ENCODE measurements at regions not wholly inside any gene's neighbourhood (a gene's known extent, or its start where the extent isn't known, plus 50 kb on each side); places are given as distances from the start of the nearest gene placed in this dataset.
A peak's percentile ranks its signal among the peaks of the same experiment; 100 is the strongest.

DNA sequence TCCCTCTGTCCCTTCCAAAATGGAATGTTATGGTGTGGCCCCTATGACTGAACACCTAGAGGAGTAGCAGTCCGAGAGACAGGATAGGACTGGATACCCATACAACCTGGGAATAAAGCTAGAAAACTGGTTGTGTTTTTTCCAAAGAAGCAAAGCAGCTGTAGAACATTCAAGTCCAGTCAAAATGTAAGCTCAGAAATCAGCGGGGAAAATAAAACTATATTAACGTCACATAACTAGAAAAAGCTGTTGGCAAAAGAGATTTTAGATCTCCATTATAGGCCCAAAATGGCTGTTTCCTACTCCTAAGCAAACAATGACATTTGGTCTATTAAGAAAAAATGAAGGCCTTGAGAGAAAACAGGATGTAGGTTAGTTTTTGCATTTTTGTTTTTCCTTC, 177.7 kb downstream of the PTN start:
- no peak overlapping the region for H2BK15ac ChIP-seq (ENCODE audit: low read length)
- H3K4me3 ChIP-seq (ENCODE audit: low read length in 2 of 2): no peak overlapping the region
- H3K14ac ChIP-seq (ENCODE audit: low read length): no peak overlapping the region
- no peak overlapping the region for H3K4me2 ChIP-seq (ENCODE audit: insufficient read depth, low read length, poor library complexity, severe bottlenecking)
- H3K36me3 ChIP-seq (replicated peaks in 1 of 2; ENCODE audit: control insufficient read depth in 2 of 2, insufficient read depth in 2 of 2, low read length in 2 of 2): no peaks in the 10 kb centered on the region
- no peaks in the 10 kb centered on the region for H3K4me1 ChIP-seq (ENCODE audit: control insufficient read depth in 2 of 2, insufficient read depth in 1 of 2, low read depth in 1 of 2, low read length in 2 of 2)
- no peak overlapping the region for H2BK5ac ChIP-seq (ENCODE audit: low read length)
- H2AFZ ChIP-seq (ENCODE audit: low read length): peak overlapping the region; percentile 29
- H3K23ac ChIP-seq (ENCODE audit: low read depth, low read length, poor library complexity): no peak overlapping the region
- no peak overlapping the region for H3K9ac ChIP-seq (ENCODE audit: low read depth, low read length, poor library complexity)
- H3K27ac ChIP-seq (replicated peaks; ENCODE audit: low read length): no peak overlapping the region
- no CpG with 5 or more reads among the region's 3 CpGs for WGBS, 2 donors (ENCODE audit: extremely low coverage in 2 of 2, insufficient read length in 2 of 2, insufficient replicate concordance in 1 of 2)
- no peak overlapping the region for H3K18ac ChIP-seq (ENCODE audit: low read length)
- no peaks in the 10 kb centered on the region for H3K9me3 ChIP-seq (replicated peaks in 1 of 2; ENCODE audit: control insufficient read depth in 2 of 2, insufficient read depth in 1 of 2, low read depth in 1 of 2, low read length in 2 of 2)
- H3K27me3 ChIP-seq (ENCODE audit: control insufficient read depth in 3 of 3, insufficient read depth in 3 of 3, low read depth in 1 of 3, low read length in 3 of 3): no peaks in the 10 kb centered on the region
- H3K79me1 ChIP-seq (ENCODE audit: low read depth, low read length): no peaks in the 10 kb centered on the region
- H3K4ac ChIP-seq (ENCODE audit: low read length): no peak overlapping the region
- no peak overlapping the region for H4K91ac ChIP-seq (ENCODE audit: low read depth, low read length, poor library complexity)
- H4K8ac ChIP-seq (ENCODE audit: low read depth, low read length): no peak overlapping the region
- no peak for DNase-seq (ENCODE audit: low spot score)
- H2BK120ac ChIP-seq (ENCODE audit: low read depth, low read length): no peak overlapping the region
- no peak overlapping the region for H2BK12ac ChIP-seq (ENCODE audit: low read length)
- H2AK5ac ChIP-seq (ENCODE audit: low read depth, low read length): no peak overlapping the region

DNA sequence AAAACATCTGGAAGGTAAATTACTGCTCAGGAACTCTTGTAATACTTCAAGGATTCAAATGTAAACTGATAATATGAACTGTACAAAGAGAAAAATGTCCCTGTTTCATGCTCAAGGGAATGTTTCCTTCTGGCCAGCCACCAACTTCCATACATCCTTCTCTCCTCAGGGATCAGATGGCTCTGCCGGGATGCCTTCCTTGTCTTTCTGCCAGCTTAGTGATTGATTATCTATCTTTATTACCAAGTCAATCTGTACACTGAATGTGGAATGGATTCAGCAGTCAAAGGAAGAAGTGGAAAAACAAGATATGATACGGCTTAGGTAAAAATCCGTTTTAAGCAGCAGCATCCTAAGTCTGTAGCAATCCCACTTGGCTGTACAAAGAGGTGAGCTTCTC, 178.3 kb downstream of the PTN start:
- Histone ChIP-seq H2AFZ (ENCODE audit: low read length) (no peak overlapping the region), H2BK12ac (ENCODE audit: low read length) (no peak overlapping the region), H3K4me3 (ENCODE audit: low read length in 2 of 2) (no peak overlapping the region), H3K9ac (ENCODE audit: low read depth, low read length, poor library complexity) (no peak overlapping the region), H3K9me3 (replicated peaks in 1 of 2; ENCODE audit: control insufficient read depth in 2 of 2, insufficient read depth in 1 of 2, low read depth in 1 of 2, low read length in 2 of 2) (no peaks in the 10 kb centered on the region), H3K4me2 (ENCODE audit: insufficient read depth, low read length, poor library complexity, severe bottlenecking) (no peak overlapping the region), H3K27ac (replicated peaks; ENCODE audit: low read length) (no peak overlapping the region), H3K79me1 (ENCODE audit: low read depth, low read length) (no peaks in the 10 kb centered on the region), H3K36me3 (replicated peaks in 1 of 2; ENCODE audit: control insufficient read depth in 2 of 2, insufficient read depth in 2 of 2, low read length in 2 of 2) (no peaks in the 10 kb centered on the region), H3K4me1 (ENCODE audit: control insufficient read depth in 2 of 2, insufficient read depth in 1 of 2, low read depth in 1 of 2, low read length in 2 of 2) (no peaks in the 10 kb centered on the region), H2BK5ac (ENCODE audit: low read length) (no peak overlapping the region), H4K8ac (ENCODE audit: low read depth, low read length) (no peak overlapping the region), H3K14ac (ENCODE audit: low read length) (no peak overlapping the region), H3K18ac (ENCODE audit: low read length) (no peak overlapping the region), H3K4ac (ENCODE audit: low read length) (no peak overlapping the region), H4K91ac (ENCODE audit: low read depth, low read length, poor library complexity) (no peak overlapping the region), H2AK5ac (ENCODE audit: low read depth, low read length) (no peak overlapping the region), H3K27me3 (ENCODE audit: control insufficient read depth in 3 of 3, insufficient read depth in 3 of 3, low read depth in 1 of 3, low read length in 3 of 3) (no peaks in the 10 kb centered on the region), H2BK15ac (ENCODE audit: low read length) (no peak overlapping the region), H2BK120ac (ENCODE audit: low read depth, low read length) (no peak overlapping the region), H3K23ac (ENCODE audit: low read depth, low read length, poor library complexity) (no peak overlapping the region)
- no CpG with 5 or more reads among the region's 3 CpGs for WGBS, 2 donors (ENCODE audit: extremely low coverage in 2 of 2, insufficient read length in 2 of 2, insufficient replicate concordance in 1 of 2)
- no peak for DNase-seq (ENCODE audit: low spot score)

DNA sequence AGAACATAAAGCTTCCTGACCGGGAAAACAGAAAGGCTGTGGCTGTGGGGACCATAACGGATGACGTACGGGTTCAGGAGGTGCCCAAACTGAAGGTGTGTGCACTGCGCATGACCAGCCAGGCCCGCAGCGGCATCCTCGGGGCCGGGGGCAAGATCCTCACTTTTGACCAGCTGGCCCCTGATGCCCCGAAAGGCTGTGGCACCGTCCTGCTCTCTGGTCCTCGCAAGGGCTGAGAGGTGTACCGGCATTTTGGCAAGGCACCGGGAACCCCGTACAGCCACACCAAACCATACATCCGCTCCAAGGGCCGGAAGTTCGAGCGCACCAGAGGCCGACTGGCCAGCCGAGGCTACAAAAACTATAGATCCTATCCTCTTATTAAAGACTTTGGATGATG, 179.3 kb downstream of the PTN start:
- Histone ChIP-seq H3K27ac (replicated peaks; ENCODE audit: low read length) (no peak overlapping the region), H3K36me3 (replicated peaks in 1 of 2; ENCODE audit: control insufficient read depth in 2 of 2, insufficient read depth in 2 of 2, low read length in 2 of 2) (no peaks in the 10 kb centered on the region), H2BK15ac (ENCODE audit: low read length) (peak overlapping the region; percentile 49), H3K4me1 (ENCODE audit: control insufficient read depth in 2 of 2, insufficient read depth in 1 of 2, low read depth in 1 of 2, low read length in 2 of 2) (no peaks in the 10 kb centered on the region), H2BK120ac (ENCODE audit: low read depth, low read length) (no peak overlapping the region), H4K8ac (ENCODE audit: low read depth, low read length) (no peak overlapping the region), H3K27me3 (ENCODE audit: control insufficient read depth in 3 of 3, insufficient read depth in 3 of 3, low read depth in 1 of 3, low read length in 3 of 3) (no peaks in the 10 kb centered on the region), H3K4me2 (ENCODE audit: insufficient read depth, low read length, poor library complexity, severe bottlenecking) (no peak overlapping the region), H3K14ac (ENCODE audit: low read length) (no peak overlapping the region), H3K79me1 (ENCODE audit: low read depth, low read length) (no peaks in the 10 kb centered on the region), H2BK5ac (ENCODE audit: low read length) (no peak overlapping the region), H2AK5ac (ENCODE audit: low read depth, low read length) (no peak overlapping the region), H3K4ac (ENCODE audit: low read length) (no peak overlapping the region), H4K91ac (ENCODE audit: low read depth, low read length, poor library complexity) (no peak overlapping the region), H3K18ac (ENCODE audit: low read length) (peak overlapping the region; percentile 89), H3K9me3 (replicated peaks in 1 of 2; ENCODE audit: control insufficient read depth in 2 of 2, insufficient read depth in 1 of 2, low read depth in 1 of 2, low read length in 2 of 2) (no peaks in the 10 kb centered on the region), H2AFZ (ENCODE audit: low read length) (no peak overlapping the region), H3K4me3 (ENCODE audit: low read length in 2 of 2) (no peak overlapping the region), H3K9ac (ENCODE audit: low read depth, low read length, poor library complexity) (peak overlapping the region; percentile 60), H3K23ac (ENCODE audit: low read depth, low read length, poor library complexity) (peak overlapping the region; percentile 73), H2BK12ac (ENCODE audit: low read length) (peak overlapping the region; percentile 58)
- WGBS, 2 donors (ENCODE audit: extremely low coverage in 2 of 2, insufficient read length in 2 of 2, insufficient replicate concordance in 1 of 2): no CpG with 5 or more reads among the region's 21 CpGs
- DNase-seq (ENCODE audit: low spot score): no peak

DNA sequence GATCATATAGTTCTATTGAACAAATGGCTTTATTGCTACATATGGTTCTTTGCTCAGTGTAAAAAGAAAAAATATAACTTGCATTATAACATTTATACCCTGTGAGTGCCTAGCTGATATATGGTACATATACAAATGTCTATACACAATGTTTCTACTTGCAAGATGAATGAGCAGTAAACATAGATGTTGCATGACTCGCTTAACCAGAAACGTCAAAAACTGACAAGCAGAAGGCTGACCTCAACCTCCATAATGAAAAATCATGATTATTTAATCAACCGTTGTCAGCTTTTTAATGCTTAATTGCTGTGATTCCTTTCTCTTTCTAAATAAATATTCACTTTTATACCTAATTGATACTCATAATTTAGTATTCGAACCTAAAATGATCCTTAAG, 183.3 kb downstream of the PTN start:
- Histone ChIP-seq H3K4me3 (ENCODE audit: low read length in 2 of 2) (no peak overlapping the region), H4K91ac (ENCODE audit: low read depth, low read length, poor library complexity) (no peak overlapping the region), H3K79me1 (ENCODE audit: low read depth, low read length) (no peaks in the 10 kb centered on the region), H3K9me3 (replicated peaks in 1 of 2; ENCODE audit: control insufficient read depth in 2 of 2, insufficient read depth in 1 of 2, low read depth in 1 of 2, low read length in 2 of 2) (no peaks in the 10 kb centered on the region), H3K14ac (ENCODE audit: low read length) (no peak overlapping the region), H3K4me2 (ENCODE audit: insufficient read depth, low read length, poor library complexity, severe bottlenecking) (no peak overlapping the region), H2BK15ac (ENCODE audit: low read length) (no peak overlapping the region), H3K36me3 (replicated peaks in 1 of 2; ENCODE audit: control insufficient read depth in 2 of 2, insufficient read depth in 2 of 2, low read length in 2 of 2) (no peaks in the 10 kb centered on the region), H3K18ac (ENCODE audit: low read length) (no peak overlapping the region), H4K8ac (ENCODE audit: low read depth, low read length) (no peak overlapping the region), H3K27me3 (ENCODE audit: control insufficient read depth in 3 of 3, insufficient read depth in 3 of 3, low read depth in 1 of 3, low read length in 3 of 3) (no peaks in the 10 kb centered on the region), H3K23ac (ENCODE audit: low read depth, low read length, poor library complexity) (no peak overlapping the region), H2BK120ac (ENCODE audit: low read depth, low read length) (no peak overlapping the region), H3K4me1 (ENCODE audit: control insufficient read depth in 2 of 2, insufficient read depth in 1 of 2, low read depth in 1 of 2, low read length in 2 of 2) (no peaks in the 10 kb centered on the region), H3K9ac (ENCODE audit: low read depth, low read length, poor library complexity) (no peak overlapping the region), H3K27ac (replicated peaks; ENCODE audit: low read length) (no peak overlapping the region), H2BK5ac (ENCODE audit: low read length) (no peak overlapping the region), H2AK5ac (ENCODE audit: low read depth, low read length) (no peak overlapping the region), H2BK12ac (ENCODE audit: low read length) (no peak overlapping the region), H2AFZ (ENCODE audit: low read length) (no peak overlapping the region), H3K4ac (ENCODE audit: low read length) (no peak overlapping the region)
- DNase-seq (ENCODE audit: low spot score): no peak
- WGBS, 2 donors (ENCODE audit: extremely low coverage in 2 of 2, insufficient read length in 2 of 2, insufficient replicate concordance in 1 of 2): no CpG with 5 or more reads among the region's 4 CpGs
